DMS 273 (cell line): ENCODE measurements at regions not wholly inside any gene's neighbourhood (a gene's known extent, or its start where the extent isn't known, plus 50 kb on each side); places are given as distances from the start of the nearest gene placed in this dataset.
"Not testable (repeated sequence)": the region's sequence is repeated elsewhere in the genome, so short reads cannot be mapped to it uniquely, and the experiment has no call there.

ENCODE experiments used
- DNase-seq: peaks from one replicate; lab custom pipeline; 2025; ENCODE audit not compliant: unreplicated experiment; lab: John Stamatoyannopoulos, UW

DNA sequence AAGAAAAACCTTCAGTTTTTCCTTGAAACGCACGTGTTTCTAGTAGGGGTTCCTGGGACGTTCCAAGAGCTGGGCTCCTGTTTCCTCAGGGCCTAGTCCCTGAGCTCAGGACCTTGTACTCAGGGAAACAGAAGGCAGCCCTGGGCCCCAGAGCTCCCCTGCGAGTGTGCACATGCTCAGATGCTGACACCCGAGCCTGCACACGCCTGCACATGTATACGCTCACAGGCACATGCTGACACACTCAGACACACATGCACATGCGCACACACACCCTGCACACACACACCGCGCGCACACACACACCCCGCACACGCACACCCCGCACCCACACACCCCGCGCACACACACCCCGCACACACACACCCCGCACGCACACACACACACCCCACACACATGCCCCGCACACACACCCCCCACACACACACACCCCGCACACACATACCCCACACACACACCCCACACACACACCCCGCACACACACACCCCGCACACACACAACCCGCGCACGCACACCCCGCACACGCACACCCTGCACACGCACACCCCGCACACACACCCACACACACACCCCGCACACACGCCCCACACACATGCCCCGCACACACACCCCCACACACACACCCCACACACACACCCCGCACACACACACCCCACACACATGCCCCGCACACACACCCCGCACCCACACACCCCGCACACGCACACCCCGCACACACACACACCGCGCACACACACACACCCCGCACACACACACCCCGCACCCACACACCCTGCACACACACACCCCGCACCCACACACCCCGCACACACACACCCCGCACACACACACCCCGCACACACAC lies 52.2 kb downstream of the CALML3 start:
- DNase-seq: peak; percentile 27

- DNase-seq: not testable (repeated sequence)
Measured at GRCh38 chr10:5580038-5580428, 55.3 kb downstream of the CALML3 start.

- no peak for DNase-seq
Measured at GRCh38 chr10:5581670-5582566, 57.2 kb downstream of the CALML3 start.

DNA sequence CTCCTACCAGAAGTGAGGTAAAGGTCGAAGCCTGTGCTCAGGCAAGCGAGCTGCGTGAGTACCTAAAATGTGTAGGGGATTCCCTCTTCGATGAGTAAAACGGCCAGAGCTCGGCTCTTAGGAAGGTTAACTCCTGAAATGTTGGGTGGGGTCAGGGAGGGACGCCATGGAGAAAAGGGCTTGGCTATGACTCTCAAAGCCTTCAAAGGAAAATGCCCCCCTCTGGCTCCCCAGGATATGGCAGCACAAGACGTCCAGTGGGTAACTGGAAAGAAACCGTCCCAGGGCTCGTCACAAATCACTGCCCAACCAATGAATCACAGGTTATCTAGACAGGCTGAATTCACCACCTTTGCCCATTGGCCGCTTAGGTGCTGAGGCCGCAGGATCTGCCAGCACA lies 58.0 kb downstream of the CALML3 start:
- peak; percentile 4 for DNase-seq

- DNase-seq: peak; percentile 52
Measured at GRCh38 chr10:5583525-5584175, 58.9 kb downstream of the CALML3 start.

DNA sequence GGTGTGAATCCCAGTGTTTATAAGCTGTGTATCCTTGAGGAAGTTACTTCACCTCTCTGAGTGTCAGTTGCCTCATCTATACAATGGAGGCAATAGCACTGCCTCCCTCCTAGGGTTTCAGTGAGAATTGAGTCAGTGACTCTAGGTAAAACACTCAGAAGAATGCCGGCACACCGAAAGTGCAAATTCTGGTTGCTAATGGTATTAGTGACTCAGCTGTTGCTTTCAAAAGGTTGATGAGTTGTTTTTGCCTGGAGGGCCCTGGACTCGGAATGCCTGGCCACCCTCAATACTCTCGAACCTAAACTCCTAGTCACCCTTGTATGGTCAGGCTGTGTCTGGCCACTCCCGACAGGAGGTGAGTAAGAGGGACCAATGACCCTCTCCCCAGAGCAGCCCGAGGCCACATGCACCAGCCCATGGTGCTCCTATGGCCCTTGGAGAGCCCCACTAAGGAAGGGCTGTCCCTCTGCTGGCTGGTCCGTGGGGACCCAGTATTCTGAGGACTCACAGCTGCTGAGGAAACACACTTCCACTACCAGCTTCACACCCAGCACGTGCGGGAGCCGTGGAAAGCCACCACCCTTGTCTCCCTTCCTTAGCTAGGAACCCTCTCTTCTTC lies 60.2 kb downstream of the CALML3 start:
- DNase-seq: no peak

GRCh38 chr10:5585517-5586206 lies 60.9 kb downstream of the CALML3 start:
- DNase-seq: no peak

DNA sequence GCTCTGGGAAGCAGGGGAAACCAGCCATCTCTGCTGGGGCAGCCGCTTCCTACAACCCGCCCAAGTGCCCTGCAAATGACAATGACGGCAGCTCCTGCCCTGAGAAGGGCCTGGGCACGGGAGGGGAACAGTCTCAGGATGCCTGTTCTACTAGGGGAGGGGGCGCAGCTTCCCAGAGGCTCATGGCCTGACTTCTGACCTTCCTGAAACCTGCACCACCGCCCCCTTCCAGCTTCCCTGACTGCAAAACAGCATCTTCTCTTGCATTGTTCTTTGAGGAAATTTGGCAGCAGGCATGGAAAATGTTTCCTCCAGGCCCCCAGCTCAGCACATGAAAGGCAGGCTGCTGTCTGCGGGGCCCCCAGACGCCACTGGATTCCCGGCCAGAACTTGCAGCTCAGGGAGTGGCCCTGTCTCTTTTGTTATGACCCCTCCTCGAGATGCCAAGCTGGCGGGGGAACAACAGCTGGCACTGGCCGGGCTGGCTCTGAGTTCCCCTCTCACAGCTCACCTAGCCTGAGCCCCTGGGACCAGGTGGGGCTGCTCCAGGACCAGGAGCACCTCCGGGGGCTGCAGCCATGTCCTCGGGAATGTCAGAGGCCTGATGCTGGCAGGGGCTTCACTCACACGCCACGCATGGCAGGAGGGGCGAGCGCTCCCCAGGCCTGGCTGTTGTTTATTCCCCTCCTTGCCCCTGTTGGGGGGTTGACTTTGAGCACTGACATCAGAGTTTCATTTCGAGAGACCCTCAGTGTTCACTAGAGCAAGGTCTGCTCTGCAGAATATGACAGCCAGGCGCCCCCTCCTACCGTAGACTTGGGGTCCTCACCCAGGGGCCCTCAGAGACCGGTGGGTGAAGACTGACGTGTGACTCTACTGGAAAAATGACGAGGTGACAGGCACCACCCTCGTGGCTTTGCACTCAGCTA lies 62.7 kb downstream of the CALML3 start:
- no peak for DNase-seq

DNA sequence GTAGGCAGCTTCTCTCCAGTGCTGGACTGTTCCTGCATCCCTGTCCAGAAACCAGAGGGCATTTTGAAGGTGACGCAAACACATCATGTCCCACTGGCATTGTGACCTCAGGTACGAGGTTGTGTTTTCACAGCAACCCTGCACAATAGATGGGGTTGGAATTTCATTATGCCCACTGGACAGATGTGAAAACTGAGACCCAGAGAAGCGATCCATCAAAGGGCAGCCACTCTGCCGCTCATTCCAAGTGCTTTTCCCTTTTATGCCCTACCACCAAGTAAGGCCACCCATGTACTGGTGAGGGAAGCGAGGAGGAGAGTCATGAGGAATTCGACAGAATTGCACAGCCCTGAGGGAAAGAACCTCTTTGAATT lies 63.3 kb downstream of the CALML3 start:
- no peak for DNase-seq

- no peak for DNase-seq
Measured at GRCh38 chr10:5588603-5589002, 63.8 kb downstream of the CALML3 start.
